Ishikawa (cell line): ENCODE measurements at regions not wholly inside any gene's neighbourhood (a gene's known extent, or its start where the extent isn't known, plus 50 kb on each side); places are given as distances from the start of the nearest gene placed in this dataset.

Experiments used
- CEBPB ChIP-seq: IDR thresholded peaks from 2 replicates; pipeline ENCODE4 v1.6.1; 2012
- CREB1 ChIP-seq: IDR thresholded peaks from 2 replicates; pipeline ENCODE4 v1.6.1; 2012; ENCODE audit warnings: low read depth
- EGR1 ChIP-seq: IDR thresholded peaks from 2 replicates; pipeline ENCODE4 v1.6.1; 2012
- EP300 ChIP-seq: IDR thresholded peaks from 2 replicates; pipeline ENCODE4 v1.6.1; 2012; ENCODE audit warnings: borderline replicate concordance
- FOXM1 ChIP-seq: IDR thresholded peaks from 2 replicates; pipeline ENCODE4 v1.6.1; 2012; ENCODE audit warnings: low read depth, borderline replicate concordance
- NFIC ChIP-seq: IDR thresholded peaks from 2 replicates; pipeline ENCODE4 v1.6.1; 2012
- RAD21 ChIP-seq: IDR thresholded peaks from 2 replicates; pipeline ENCODE4 v1.6.1; 2012; ENCODE audit warnings: low read depth
- REST ChIP-seq: IDR thresholded peaks from 2 replicates; pipeline ENCODE4 v1.6.1; 2012; ENCODE audit warnings: low read depth, mild to moderate bottlenecking
- TAF1 ChIP-seq: IDR thresholded peaks from 2 replicates; pipeline ENCODE4 v1.6.1; 2012; ENCODE audit warnings: low read depth, mild to moderate bottlenecking
- TCF12 ChIP-seq: IDR thresholded peaks from 2 replicates; pipeline ENCODE4 v1.6.1; 2012; ENCODE audit warnings: low read depth
- TEAD4 ChIP-seq: IDR thresholded peaks from 2 replicates; pipeline ENCODE4 v1.6.1; 2012
- YY1 ChIP-seq: IDR thresholded peaks from 2 replicates; pipeline ENCODE4 v1.6.1; 2012; ENCODE audit warnings: low read depth
- ZBTB7A ChIP-seq: IDR thresholded peaks from 2 replicates; pipeline ENCODE4 v1.6.1; 2012; ENCODE audit warnings: low read depth
- TF ChIP-seq, protein P1 (sequence below): IDR thresholded peaks from 2 replicates; pipeline ENCODE4 v1.6.1; 2012
- TF ChIP-seq, protein P2 (sequence below): IDR thresholded peaks from 2 replicates; pipeline ENCODE4 v1.6.1; 2012

- TF ChIP-seq EGR1 (no peak), TAF1 (no peak), YY1 (no peak), ZBTB7A (no peak), TEAD4 (no peak), TCF12 (no peak), RAD21 (no peak), EP300 (no peak), REST (no peak), NFIC (no peak), FOXM1 (no peak), CREB1 (no peak), CEBPB (no peak)
- TF ChIP-seq, protein P1, sequence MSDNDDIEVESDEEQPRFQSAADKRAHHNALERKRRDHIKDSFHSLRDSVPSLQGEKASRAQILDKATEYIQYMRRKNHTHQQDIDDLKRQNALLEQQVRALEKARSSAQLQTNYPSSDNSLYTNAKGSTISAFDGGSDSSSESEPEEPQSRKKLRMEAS = no peak
- TF ChIP-seq, protein P2, sequence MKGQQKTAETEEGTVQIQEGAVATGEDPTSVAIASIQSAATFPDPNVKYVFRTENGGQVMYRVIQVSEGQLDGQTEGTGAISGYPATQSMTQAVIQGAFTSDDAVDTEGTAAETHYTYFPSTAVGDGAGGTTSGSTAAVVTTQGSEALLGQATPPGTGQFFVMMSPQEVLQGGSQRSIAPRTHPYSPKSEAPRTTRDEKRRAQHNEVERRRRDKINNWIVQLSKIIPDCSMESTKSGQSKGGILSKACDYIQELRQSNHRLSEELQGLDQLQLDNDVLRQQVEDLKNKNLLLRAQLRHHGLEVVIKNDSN = no peak
These were observed 249.5 kb upstream of the DCN start for GRCh38 chr12:91432089-91432488.

- TF ChIP-seq NFIC = no peak
- no peak for TF ChIP-seq FOXM1
- TF ChIP-seq, protein P1 = no peak
- no peak for TF ChIP-seq REST
- no peak for TF ChIP-seq ZBTB7A
- TF ChIP-seq CEBPB = no peak
- no peak for TF ChIP-seq CREB1
- no peak for TF ChIP-seq EGR1
- TF ChIP-seq TCF12 = no peak
- no peak for TF ChIP-seq TEAD4
- TF ChIP-seq, protein P2 = no peak
- TF ChIP-seq EP300 = no peak
- no peak for TF ChIP-seq YY1
- no peak for TF ChIP-seq RAD21
- no peak for TF ChIP-seq TAF1
These were observed 241.9 kb upstream of the DCN start for GRCh38 chr12:91424506-91424905.

DNA sequence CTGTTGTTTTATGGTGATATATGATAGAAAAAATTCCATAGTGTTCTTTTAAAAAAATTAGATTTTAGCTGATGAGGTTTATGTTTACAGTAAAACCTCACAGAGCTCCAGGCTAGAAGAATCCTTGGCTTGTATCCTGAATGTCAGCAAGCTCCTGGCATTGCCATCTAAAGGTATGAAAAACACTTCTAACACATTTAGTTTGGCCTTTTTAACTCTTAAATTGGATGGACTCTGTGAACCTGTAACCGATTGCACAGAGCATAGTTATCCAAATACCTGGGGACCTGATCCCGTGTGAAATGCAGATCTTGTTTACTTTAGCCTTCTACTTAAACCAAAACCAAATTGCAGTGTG is 241.1 kb upstream of the DCN start:
- no peak for TF ChIP-seq ZBTB7A
- TF ChIP-seq CEBPB = no peak
- TF ChIP-seq FOXM1 = no peak
- TF ChIP-seq TAF1 = no peak
- TF ChIP-seq EP300 = no peak
- TF ChIP-seq, protein P2 = no peak

DNA sequence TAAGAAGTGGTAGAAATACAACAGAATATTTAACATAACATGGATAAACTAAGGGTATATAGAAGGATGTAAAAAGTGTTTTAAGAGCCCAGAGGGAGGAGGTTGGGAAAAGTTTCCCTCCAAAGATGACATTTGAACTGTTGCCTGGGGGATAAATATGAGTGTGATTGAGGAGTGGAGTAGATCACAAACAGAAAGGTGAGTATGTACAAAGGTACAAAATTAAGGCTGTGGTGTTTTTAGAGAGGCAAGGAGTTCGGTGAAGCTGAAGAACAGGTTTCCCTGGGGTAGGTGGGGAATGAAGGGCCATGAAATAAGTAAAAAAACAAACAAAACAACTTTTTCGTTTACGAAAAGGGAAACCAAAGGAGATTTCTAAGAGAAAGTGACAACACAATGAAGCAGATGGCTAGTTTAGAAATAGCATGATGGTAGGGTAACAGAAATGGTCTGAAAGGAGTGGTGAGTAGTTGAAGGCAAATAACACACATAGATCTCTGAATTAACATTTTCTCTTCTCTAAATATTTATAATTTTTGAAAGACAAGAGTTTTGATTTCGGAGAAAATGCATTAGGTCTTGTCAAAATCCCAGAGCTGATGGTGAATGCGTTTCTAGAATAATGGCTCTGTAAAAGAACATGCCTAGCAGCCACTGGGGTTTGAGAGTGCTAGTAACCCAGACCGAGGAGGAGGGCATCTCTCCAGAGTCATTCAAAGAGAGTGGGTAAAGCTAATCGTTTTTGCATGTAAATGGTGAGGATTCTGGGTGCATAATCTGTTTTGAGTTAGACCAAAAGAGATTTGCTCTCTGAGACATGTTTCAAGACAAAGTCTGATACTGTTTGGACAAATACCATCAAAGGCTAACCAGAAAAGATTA is 240.4 kb upstream of the DCN start:
- TF ChIP-seq EGR1 = no peak
- no peak for TF ChIP-seq TAF1
- TF ChIP-seq, protein P2 = no peak
- TF ChIP-seq, protein P1 = no peak
- no peak for TF ChIP-seq EP300
- no peak for TF ChIP-seq REST
- no peak for TF ChIP-seq CEBPB
- no peak for TF ChIP-seq ZBTB7A
- no peak for TF ChIP-seq TCF12
- no peak for TF ChIP-seq TEAD4
- TF ChIP-seq CREB1 = no peak
- TF ChIP-seq YY1 = no peak
- no peak for TF ChIP-seq NFIC
- TF ChIP-seq RAD21 = no peak
